H9 (cell line): ENCODE measurements at regions not wholly inside any gene's neighbourhood (a gene's known extent, or its start where the extent isn't known, plus 50 kb on each side); places are given as distances from the start of the nearest gene placed in this dataset.

ENCODE experiments used
- DNase-seq: peaks from one replicate; pipeline ENCODE4 v3.0.0-alpha.2; 2017
- H2AFZ ChIP-seq: one replicate; pipeline ENCODE4 v1.6.1; 2013; ENCODE audit warnings: mild to moderate bottlenecking, low read length, control low read depth, moderate library complexity
- H2AK5ac ChIP-seq: 2 replicates; pipeline ENCODE4 v1.6.1; 2013; ENCODE audit warnings: low read length, control low read depth, mixed read lengths; ENCODE audit not compliant: insufficient read length
- H2BK120ac ChIP-seq: one replicate; pipeline ENCODE4 v1.6.1; 2013; ENCODE audit warnings: low read depth, mild to moderate bottlenecking, low read length, control low read depth, inconsistent platforms; ENCODE audit not compliant: poor library complexity, severe bottlenecking
- H2BK12ac ChIP-seq: 2 replicates; pipeline ENCODE4 v1.6.1; 2013; ENCODE audit warnings: low read length, control low read depth, mixed read lengths, low read depth; ENCODE audit not compliant: insufficient read length
- H2BK15ac ChIP-seq: 2 replicates; pipeline ENCODE4 v1.6.1; 2013; ENCODE audit warnings: low read depth, low read length, control low read depth
- H2BK20ac ChIP-seq: one replicate; pipeline ENCODE4 v1.6.1; 2013; ENCODE audit warnings: low read depth, mild to moderate bottlenecking, low read length, control low read depth, inconsistent platforms; ENCODE audit not compliant: poor library complexity, severe bottlenecking
- H2BK5ac ChIP-seq: 2 replicates; pipeline ENCODE4 v1.6.1; 2013; ENCODE audit warnings: low read length, control low read depth, mixed read lengths; ENCODE audit not compliant: insufficient read length
- H3K14ac ChIP-seq: 2 replicates; pipeline ENCODE4 v1.6.1; 2013; ENCODE audit warnings: low read length, control low read depth; ENCODE audit not compliant: insufficient read depth
- H3K18ac ChIP-seq: 2 replicates; pipeline ENCODE4 v1.6.1; 2013; ENCODE audit warnings: low read depth, mild to moderate bottlenecking, mixed read lengths, low read length, control low read depth; ENCODE audit not compliant: insufficient read length
- H3K23ac ChIP-seq: 2 replicates; pipeline ENCODE4 v1.6.1; 2013; ENCODE audit warnings: low read length, control low read depth, mixed read lengths, low read depth; ENCODE audit not compliant: insufficient read length
- H3K23me2 ChIP-seq: 2 replicates; pipeline ENCODE4 v1.6.1; 2013; ENCODE audit warnings: low read depth, mild to moderate bottlenecking, mixed read lengths, low read length, control low read depth; ENCODE audit not compliant: insufficient read length, poor library complexity, severe bottlenecking
- H3K27ac ChIP-seq: 2 replicates; pipeline ENCODE4 v1.5.1; 2013; ENCODE audit warnings: low read length, control low read depth, mixed read lengths, low read depth; ENCODE audit not compliant: insufficient read length
- H3K27me3 ChIP-seq: 2 replicates; pipeline ENCODE4 v1.6.1; 2013; ENCODE audit warnings: low read length, control low read depth, inconsistent platforms; ENCODE audit not compliant: insufficient read depth
- H3K4ac ChIP-seq: 2 replicates; pipeline ENCODE4 v1.6.1; 2013; ENCODE audit warnings: low read depth, mild to moderate bottlenecking, control low read depth, inconsistent platforms, low read length, moderate library complexity
- H3K4me1 ChIP-seq: 2 replicates; pipeline ENCODE4 v1.6.1; 2013; ENCODE audit warnings: low read length, control low read depth, inconsistent platforms; ENCODE audit not compliant: insufficient read depth
- H3K4me2 ChIP-seq: 2 replicates; pipeline ENCODE4 v1.6.1; 2013; ENCODE audit warnings: low read length, control low read depth, mixed read lengths; ENCODE audit not compliant: insufficient read length, insufficient read depth
- H3K56ac ChIP-seq: 2 replicates; pipeline ENCODE4 v1.6.1; 2013; ENCODE audit warnings: low read depth, mild to moderate bottlenecking, mixed read lengths, low read length, control low read depth; ENCODE audit not compliant: insufficient read length
- H3K79me1 ChIP-seq: 2 replicates; pipeline ENCODE4 v1.6.1; 2013; ENCODE audit warnings: low read depth, mild to moderate bottlenecking, moderate library complexity, low read length, control low read depth, inconsistent platforms; ENCODE audit not compliant: insufficient read depth, poor library complexity, severe bottlenecking
- H3K79me2 ChIP-seq: 2 replicates; pipeline ENCODE4 v1.6.1; 2013; ENCODE audit warnings: low read length, control low read depth, inconsistent platforms; ENCODE audit not compliant: insufficient read depth
- H3K9ac ChIP-seq: 2 replicates; pipeline ENCODE4 v1.6.1; 2013; ENCODE audit warnings: low read length, control low read depth, mixed read lengths; ENCODE audit not compliant: insufficient read length; ENCODE audit errors: extremely low read depth
- H3K9me3 ChIP-seq: one replicate; pipeline ENCODE4 v1.6.1; 2013; ENCODE audit warnings: low read depth, low read length, inconsistent platforms; ENCODE audit not compliant: control insufficient read depth
- H3T11ph ChIP-seq: one replicate; pipeline ENCODE4 v1.6.1; 2013; ENCODE audit warnings: mild to moderate bottlenecking, low read length, control low read depth, inconsistent platforms
- H4K20me1 ChIP-seq: one replicate; pipeline ENCODE4 v1.6.1; 2013; ENCODE audit not compliant: control insufficient read depth, insufficient read length, insufficient read depth
- H4K5ac ChIP-seq: 2 replicates; pipeline ENCODE4 v1.6.1; 2013; ENCODE audit warnings: low read depth, mild to moderate bottlenecking, mixed read lengths, low read length, control low read depth; ENCODE audit not compliant: insufficient read length
- H4K8ac ChIP-seq: replicated peaks from 2 replicates; pipeline ENCODE4 v1.6.1; 2013; ENCODE audit warnings: low read length, control low read depth, mixed read lengths, low read depth; ENCODE audit not compliant: insufficient read length
- H4K91ac ChIP-seq: 2 replicates; pipeline ENCODE4 v1.6.1; 2013; ENCODE audit warnings: low read depth, mild to moderate bottlenecking, moderate library complexity, mixed read lengths, low read length, control low read depth; ENCODE audit not compliant: insufficient read length
- H3K27ac Mint-ChIP-seq, 3 experiments: 2 replicates in 2 of 3; 3 replicates in 1 of 3; pipeline ENCODE4 v1.8.0; 2020 to 2021; ENCODE audit warnings: mixed read lengths in 3 of 3, mild to moderate bottlenecking in 1 of 3, moderate library complexity in 1 of 3
- H3K27me3 Mint-ChIP-seq: 2 replicates; pipeline ENCODE4 v1.8.0; 2021; ENCODE audit warnings: low read depth, mild to moderate bottlenecking, moderate library complexity, mixed read lengths
- H3K36me3 Mint-ChIP-seq, 3 experiments: 2 replicates in 2 of 3; 3 replicates in 1 of 3; pipeline ENCODE4 v1.8.0; 2020 to 2021; ENCODE audit warnings: low read depth in 3 of 3, mixed read lengths in 3 of 3; ENCODE audit not compliant: insufficient read depth in 1 of 3
- H3K4me1 Mint-ChIP-seq, 2 experiments: 2 replicates each; pipeline ENCODE4 v1.8.0; 2020; ENCODE audit warnings: mixed read lengths in 2 of 2
- H3K4me3 Mint-ChIP-seq, 2 experiments: 2 replicates in 1 of 2; 3 replicates in 1 of 2; pipeline ENCODE4 v1.8.0; 2020 to 2021; ENCODE audit warnings: mild to moderate bottlenecking in 2 of 2, mixed read lengths in 2 of 2, moderate library complexity in 1 of 2
- H3K9me3 Mint-ChIP-seq, 2 experiments: 2 replicates in 1 of 2; 3 replicates in 1 of 2; pipeline ENCODE4 v1.8.0; 2020; ENCODE audit warnings: mild to moderate bottlenecking in 2 of 2, mixed read lengths in 2 of 2, moderate library complexity in 1 of 2
- CTCF ChIP-seq: fragments of 200-600 bp; sonication (generic); conservative IDR thresholded peaks from 3 replicates; pipeline ENCODE4 v1.8.0; 2021; ENCODE audit warnings: antibody characterized with exemption, mild to moderate bottlenecking
- WGBS: extraction: QIAGEN DNeasy Blood & Tissue Kit; methylation state at CpG from one replicate; pipeline ENCODE4 v1.1.7; 2013; ENCODE audit warnings: missing lambda C conversion rate, low lambda C conversion rate, mixed read lengths; ENCODE audit not compliant: insufficient read length; ENCODE audit errors: extremely low coverage; 5-methylcytosine and 5-hydroxymethylcytosine counted together

DNA sequence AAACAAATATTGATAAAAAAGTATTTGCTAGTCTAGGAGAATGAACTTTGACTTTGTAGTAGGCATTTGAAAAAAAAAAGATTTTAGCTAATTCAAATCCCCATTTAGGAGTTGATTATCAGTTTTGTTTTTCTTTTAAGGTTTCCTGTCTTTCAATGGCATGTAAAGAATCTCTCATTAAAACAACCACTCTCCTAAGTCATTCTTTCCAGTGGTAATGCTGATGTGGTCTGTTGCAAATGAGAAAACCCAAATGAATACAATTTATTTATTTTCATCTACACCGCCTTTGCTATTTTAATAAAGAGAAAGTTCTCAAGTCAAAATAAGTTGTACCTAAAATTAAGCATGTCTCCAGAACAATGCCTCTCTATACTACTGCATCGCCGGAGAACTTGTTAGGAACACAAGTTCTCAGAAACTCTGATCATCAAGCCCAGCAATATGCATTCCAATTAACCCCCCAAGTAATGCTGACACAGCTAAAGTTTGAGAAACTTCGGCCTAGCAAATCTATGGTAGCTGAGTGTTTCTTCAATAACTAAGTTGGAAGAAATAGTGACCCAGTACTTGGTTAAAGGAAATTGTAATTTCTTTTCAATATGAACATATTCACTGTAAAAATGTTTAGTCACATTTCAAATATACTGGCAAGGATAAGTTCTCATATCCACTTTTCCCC, 255.1 kb downstream of the PTPRC start:
- Mint-ChIP-seq H3K27me3 (no peaks in the 10 kb centered on the region), H3K27ac (no peak overlapping the region; a peak in 1 of 7 replicates), H3K9me3 (no peaks in the 10 kb centered on the region), H3K4me1 (peaks cover 0 to 6% of the 10 kb centered on the region in 2 experiments; a peak in 2 of 4 replicates), H3K36me3 (no peaks in the 10 kb centered on the region), H3K4me3 (no peak overlapping the region)
- Histone ChIP-seq H4K20me1 (no peaks in the 10 kb centered on the region), H3K14ac (no peak overlapping the region), H3K27me3 (no peaks in the 10 kb centered on the region), H3K23me2 (no peaks in the 10 kb centered on the region), H4K5ac (no peak overlapping the region), H3K4ac (no peak overlapping the region), H3K9me3 (no peaks in the 10 kb centered on the region), H3T11ph (no peak overlapping the region), H3K4me2 (no peak overlapping the region), H2BK20ac (no peak overlapping the region), H3K79me1 (no peaks in the 10 kb centered on the region), H3K9ac (no peak overlapping the region), H3K23ac (no peak overlapping the region), H2BK15ac (no peak overlapping the region), H2BK120ac (no peak overlapping the region), H3K27ac (no peak overlapping the region), H3K79me2 (no peaks in the 10 kb centered on the region), H2BK5ac (no peak overlapping the region), H4K8ac (no peak overlapping the region), H2BK12ac (no peak overlapping the region), H3K4me1 (no peaks in the 10 kb centered on the region), H2AFZ (no peak overlapping the region), H3K56ac (no peak overlapping the region), H3K18ac (no peak overlapping the region), H4K91ac (no peak overlapping the region), H2AK5ac (no peak overlapping the region)
- no peak for TF ChIP-seq CTCF
- DNase-seq = no peak
- no CpG with 5 or more reads among the region's 4 CpGs for WGBS
